ENCODE measurements at regions not wholly inside any gene's neighbourhood (a gene's known extent, or its start where the extent isn't known, plus 50 kb on each side); places are given as distances from the start of the nearest gene placed in this dataset.

DNA sequence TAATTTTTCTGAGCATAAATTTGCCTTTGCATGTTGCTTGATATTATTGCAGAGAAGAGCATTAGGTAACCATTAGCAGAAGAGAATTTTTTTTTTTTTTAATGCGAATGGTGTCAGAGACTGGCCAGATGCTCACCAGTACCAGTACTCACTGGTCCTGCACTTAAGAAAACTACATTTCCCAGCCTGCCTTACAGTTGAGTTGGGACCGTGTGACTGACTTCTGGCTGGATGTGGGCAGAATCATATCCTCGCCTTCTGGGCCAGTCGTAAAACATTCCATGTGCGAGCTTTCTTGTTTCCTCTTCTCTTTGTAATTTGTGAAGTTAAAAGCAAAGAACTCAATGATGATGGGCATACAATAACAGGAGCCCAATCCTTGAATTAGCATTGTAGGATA lies 132.4 kb downstream of the LRRC30 start:
- ChIA-PET CTCF (no interaction called here), POLR2A (ENCODE audit: low non-redundant PET) (no interaction called here)
- no peak overlapping the region for H3K27ac ChIP-seq
- no peak for DNase-seq (ENCODE audit: low spot score)
- TF ChIP-seq, protein P1, sequence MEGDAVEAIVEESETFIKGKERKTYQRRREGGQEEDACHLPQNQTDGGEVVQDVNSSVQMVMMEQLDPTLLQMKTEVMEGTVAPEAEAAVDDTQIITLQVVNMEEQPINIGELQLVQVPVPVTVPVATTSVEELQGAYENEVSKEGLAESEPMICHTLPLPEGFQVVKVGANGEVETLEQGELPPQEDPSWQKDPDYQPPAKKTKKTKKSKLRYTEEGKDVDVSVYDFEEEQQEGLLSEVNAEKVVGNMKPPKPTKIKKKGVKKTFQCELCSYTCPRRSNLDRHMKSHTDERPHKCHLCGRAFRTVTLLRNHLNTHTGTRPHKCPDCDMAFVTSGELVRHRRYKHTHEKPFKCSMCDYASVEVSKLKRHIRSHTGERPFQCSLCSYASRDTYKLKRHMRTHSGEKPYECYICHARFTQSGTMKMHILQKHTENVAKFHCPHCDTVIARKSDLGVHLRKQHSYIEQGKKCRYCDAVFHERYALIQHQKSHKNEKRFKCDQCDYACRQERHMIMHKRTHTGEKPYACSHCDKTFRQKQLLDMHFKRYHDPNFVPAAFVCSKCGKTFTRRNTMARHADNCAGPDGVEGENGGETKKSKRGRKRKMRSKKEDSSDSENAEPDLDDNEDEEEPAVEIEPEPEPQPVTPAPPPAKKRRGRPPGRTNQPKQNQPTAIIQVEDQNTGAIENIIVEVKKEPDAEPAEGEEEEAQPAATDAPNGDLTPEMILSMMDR (conservative IDR thresholded peaks at IDR 0.05; ENCODE audit: low read depth) = no peak

DNA sequence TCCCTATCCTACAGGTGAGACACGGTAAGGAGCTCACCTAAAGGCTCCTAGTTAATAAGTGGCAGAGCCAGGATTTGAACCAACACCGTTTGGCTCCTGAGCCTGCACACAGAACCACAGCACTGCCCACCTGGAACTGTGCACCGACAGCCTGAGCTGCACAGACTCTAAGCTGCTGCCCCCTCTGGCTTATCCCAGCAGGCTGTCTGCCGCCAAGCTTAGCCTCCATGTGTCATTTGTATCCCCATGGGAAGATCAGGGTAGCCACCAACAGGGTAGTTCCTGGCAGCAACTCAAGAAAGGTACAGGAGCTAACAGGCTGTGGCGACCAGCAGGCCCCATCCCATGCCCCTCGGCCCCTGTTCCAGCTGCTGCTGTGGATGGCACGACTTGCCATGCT lies 135.7 kb downstream of the LRRC30 start:
- CTCF ChIA-PET = no interaction called here
- POLR2A ChIA-PET (ENCODE audit: low non-redundant PET) = no interaction called here
- TF ChIP-seq, protein P1 (conservative IDR thresholded peaks at IDR 0.05; ENCODE audit: low read depth) = no peak
- no peak overlapping the region for H3K27ac ChIP-seq
- no peak for DNase-seq (ENCODE audit: low spot score)

DNA sequence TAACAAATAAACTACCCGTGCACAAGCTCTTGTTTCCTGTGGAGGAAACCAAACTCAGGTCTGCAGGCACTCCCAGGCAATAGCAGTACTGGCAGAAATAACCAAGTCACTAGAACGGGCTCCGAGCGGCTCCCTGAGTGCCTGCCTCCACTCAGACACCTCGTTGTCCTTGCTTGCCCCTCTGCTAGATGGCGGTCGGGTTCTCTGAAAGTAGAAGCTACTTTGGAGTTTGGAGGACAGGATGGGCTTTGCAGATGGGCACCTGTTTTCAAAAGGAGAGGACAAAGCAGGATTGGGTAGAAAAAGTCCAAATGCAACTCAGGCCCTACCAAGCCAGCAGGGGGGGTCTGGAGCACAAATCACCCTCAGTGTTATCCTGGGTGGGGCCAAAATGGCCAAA lies 136.4 kb downstream of the LRRC30 start:
- TF ChIP-seq, protein P1 (conservative IDR thresholded peaks at IDR 0.05; ENCODE audit: low read depth) = no peak
- H3K27ac ChIP-seq = no peak overlapping the region
- ChIA-PET POLR2A (ENCODE audit: low non-redundant PET) (no interaction called here), CTCF (no interaction called here)
- no peak for DNase-seq (ENCODE audit: low spot score)

DNA sequence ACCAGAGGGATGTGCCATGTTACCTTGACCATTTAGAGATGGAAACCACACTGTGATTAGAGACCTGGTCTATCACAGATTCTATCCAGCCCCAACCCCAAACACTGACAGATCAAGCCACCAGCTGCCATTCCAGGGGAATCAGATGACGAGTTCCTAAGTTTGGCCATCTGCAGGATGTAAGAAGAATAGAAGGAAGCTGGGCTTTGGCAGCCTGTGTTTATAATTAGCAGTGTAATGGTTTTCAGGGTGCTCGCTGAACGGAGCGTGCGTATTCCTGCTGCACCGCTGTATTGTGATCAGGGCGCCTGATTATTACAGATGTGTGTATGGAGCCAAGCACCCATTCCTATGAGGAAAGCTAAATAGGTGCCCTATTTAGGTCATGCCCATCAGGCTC lies 138.1 kb downstream of the LRRC30 start:
- ChIA-PET POLR2A (ENCODE audit: low non-redundant PET) (no interaction called here), CTCF (no interaction called here)
- no peak overlapping the region for H3K27ac ChIP-seq
- no peak for DNase-seq (ENCODE audit: low spot score)
- TF ChIP-seq, protein P1 (conservative IDR thresholded peaks at IDR 0.05; ENCODE audit: low read depth) = no peak

DNA sequence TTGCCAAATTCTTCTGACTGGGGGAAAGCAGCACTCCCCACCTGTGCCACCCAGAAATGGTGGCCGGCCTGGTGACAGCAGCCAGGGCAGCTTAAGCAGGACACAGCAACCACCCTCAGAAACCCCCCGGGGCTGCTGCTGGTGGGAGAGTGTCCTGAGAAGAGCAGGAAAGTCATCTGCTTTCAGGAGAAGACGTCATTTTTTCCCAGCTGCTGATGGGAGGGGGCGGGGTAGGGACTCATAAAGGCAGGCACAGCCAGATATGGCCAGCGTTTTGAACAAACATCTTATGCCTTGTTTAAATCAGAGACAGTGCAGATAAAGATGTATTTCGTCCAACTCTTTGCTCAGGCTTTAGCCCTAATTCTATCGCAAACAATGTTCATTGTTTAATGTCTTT lies 139.5 kb downstream of the LRRC30 start:
- no peak overlapping the region for H3K27ac ChIP-seq
- CTCF ChIA-PET = no interaction called here
- POLR2A ChIA-PET (ENCODE audit: low non-redundant PET) = no interaction called here
- TF ChIP-seq, protein P1 (conservative IDR thresholded peaks at IDR 0.05; ENCODE audit: low read depth) = no peak
- no peak for DNase-seq (ENCODE audit: low spot score)

DNA sequence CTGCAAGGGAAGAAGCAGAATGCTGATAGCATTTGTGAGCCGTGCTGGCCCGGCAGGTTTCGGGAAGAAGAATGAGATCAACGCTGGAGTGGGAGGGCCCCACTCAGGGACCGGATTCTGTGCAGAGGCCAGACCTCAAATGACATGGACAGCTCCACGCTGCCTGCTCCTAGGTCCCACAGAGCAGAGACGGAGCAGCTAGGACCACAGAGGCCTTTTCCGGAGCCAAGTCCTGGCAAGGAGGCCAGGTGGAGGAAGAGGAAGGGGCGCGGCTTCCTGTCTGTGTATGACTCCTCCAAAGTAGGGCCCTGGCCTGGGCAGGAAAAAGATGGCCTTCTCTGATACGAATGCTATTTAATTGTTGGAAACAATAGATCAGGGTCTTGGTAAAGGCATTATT lies 139.9 kb downstream of the LRRC30 start:
- ChIA-PET POLR2A (ENCODE audit: low non-redundant PET) (no interaction called here), CTCF (interaction anchor here (0.7 kb wide), 1 partner anchor 87 kb away, joined by 3 read pairs; no protein-coding TSS in a partner anchor)
- TF ChIP-seq, protein P1 (conservative IDR thresholded peaks at IDR 0.05; ENCODE audit: low read depth) = no peak
- DNase-seq (ENCODE audit: low spot score) = no peak
- H3K27ac ChIP-seq = no peak overlapping the region

DNA sequence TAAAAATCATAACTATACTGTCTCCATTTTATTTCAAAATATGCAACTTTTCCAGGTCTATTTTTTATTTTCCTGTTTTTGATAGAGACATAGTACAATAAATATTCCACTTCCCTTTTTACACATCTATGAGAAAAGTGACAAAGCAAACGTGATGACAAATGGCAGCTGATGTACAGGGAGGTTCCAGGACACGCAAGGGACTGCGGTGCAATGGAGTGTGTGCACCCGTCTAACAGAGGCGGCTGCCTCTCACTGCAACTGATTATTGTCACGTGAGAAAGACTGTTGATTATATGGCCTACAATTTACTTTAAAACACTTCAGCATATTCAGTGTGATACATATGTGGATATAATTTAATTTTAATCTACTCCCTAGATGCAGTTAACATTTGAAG lies 142.6 kb downstream of the LRRC30 start:
- ChIA-PET POLR2A (ENCODE audit: low non-redundant PET) (no interaction called here), CTCF (no interaction called here)
- H3K27ac ChIP-seq = no peak overlapping the region
- DNase-seq (ENCODE audit: low spot score) = no peak
- TF ChIP-seq, protein P1 (conservative IDR thresholded peaks at IDR 0.05; ENCODE audit: low read depth) = no peak
